ENCODE measurements at regions not wholly inside any gene's neighbourhood (a gene's known extent, or its start where the extent isn't known, plus 50 kb on each side); places are given as distances from the start of the nearest gene placed in this dataset.
A peak's percentile ranks its signal among the peaks of the same experiment; 100 is the strongest.
"Not testable (repeated sequence)": the region's sequence is repeated elsewhere in the genome, so short reads cannot be mapped to it uniquely, and the experiment has no call there.

DNA sequence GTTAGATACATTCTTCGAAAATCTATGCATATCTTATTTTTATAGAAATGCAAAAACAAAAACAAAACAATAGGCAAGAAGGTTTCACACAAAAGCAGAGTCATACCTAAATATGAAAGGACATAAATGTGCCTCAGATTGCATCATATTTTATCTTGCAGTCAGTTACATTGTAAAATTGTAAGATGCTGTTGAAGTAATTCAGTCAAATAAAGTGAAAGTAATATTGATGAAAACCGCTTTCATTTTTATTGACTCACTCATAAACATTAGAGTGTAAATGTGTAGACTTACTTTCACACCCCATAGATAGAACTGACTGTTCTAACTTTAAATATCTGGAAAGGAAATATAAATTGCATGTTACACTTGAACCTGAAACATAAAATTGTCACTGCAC lies 931.5 kb upstream of the NUDT12 start:
- no peak for DNase-seq

DNA sequence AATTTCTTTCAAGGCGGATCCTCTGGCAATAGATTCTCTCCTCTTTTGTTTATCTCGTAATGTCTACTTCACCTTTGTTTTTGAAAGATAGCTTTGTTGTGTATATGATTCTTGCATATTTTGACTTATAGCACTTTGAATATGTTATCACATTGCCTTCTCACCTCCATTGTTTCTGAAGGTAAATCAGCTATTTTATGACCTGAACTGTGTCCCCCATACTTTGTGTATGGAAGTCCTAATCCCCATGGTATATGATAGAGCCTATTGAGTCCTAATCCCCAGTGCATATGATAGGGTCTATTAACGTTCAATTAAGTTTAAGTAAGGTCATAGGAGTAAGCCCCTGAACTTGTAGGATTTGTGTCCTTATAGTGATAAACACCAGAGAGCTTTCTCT lies 910.2 kb upstream of the NUDT12 start:
- DNase-seq = no peak

DNA sequence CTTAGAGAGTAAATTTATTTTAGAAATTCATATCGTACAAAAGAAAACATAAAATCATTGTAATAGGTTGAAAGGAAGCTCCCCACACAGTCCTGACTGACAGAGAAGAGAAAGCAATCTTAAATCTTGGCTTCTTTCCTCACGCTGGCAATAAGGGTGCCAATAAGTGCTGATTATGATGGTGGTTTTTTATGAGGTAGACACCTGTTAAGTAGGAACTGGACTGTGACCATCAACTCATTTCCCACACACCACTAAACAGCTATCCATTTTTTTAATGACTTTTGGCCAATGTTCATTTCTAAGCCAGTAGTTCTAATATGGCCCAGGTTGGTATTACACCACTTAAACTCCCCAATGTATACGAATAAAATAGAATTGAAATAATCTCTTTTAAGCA lies 893.5 kb upstream of the NUDT12 start:
- DNase-seq = no peak

DNA sequence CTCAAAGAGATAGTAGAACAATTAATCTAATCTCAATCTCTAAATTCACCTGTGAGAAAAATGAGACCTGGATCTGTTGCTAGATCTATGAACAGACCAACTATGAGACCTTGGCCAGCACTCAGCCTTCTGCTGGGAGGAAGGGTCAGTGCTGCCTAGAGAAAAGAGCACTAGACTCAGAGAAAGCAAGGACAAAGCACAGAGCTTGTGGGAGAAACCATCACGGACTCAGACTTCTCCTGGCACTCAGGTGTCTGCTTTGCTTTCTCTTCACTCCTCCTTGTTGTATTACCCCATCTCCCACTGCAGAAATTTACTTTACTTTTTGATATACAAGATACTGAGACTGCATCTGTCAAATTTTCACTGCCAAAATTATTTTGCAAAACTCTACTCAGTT lies 890.0 kb upstream of the NUDT12 start:
- DNase-seq = no peak

DNA sequence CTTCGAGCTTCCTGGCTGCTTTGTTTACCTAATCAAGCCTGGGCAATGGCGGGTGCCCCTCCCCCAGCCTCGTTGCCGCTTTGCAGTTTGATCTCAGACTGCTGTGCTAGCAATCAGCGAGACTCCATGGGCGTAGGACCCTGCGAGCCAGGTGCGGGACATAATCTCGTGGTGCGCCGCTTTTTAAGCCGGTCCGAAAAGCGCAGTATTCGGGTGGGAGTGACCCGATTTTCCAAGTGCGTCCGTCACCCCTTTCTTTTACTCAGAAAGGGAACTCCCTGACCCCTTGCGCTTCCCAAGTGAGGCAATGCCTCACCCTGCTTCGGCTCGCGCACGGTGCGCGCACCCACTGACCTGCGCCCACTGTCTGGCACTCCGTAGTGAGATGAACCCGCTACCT lies 889.3 kb upstream of the NUDT12 start:
- DNase-seq = not testable (repeated sequence)

DNA sequence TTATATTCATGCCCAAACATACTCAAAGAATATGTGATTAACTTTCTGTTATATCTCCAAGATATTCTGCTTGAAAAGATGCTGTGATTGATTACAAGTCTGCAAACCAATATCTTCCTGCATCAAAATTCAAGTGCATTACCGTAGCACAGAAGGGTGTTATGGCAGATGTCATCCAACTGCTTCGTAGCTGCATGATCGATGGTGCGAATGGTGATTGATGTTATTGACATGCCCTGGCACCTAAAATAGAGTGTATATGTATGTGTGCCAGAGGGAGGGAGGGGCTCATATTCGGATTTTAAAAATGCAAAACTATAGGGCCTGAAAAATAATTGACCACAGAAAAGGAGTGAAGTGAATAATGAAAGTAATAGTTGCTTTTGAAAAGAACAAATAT lies 882.1 kb upstream of the NUDT12 start:
- DNase-seq = no peak

DNA sequence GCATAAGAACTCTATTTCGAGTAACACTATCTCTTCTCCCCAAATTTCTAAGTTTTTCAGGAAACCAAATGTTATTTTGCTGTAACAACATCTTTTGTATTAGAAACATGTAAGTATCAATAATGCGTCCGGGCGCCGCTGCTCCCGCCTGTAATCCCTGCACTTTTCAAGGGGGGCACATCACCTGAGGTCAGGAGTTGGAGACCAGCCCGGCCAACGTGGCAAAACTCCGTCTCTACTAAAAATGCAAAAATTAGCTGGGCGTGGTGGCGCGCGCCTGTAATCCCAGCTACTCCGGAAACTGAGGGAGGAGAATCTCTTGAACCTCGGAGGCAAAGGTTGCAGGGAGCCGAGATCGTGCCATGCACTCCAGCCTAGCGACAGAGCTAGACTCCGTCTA lies 881.1 kb upstream of the NUDT12 start:
- DNase-seq = no peak

DNA sequence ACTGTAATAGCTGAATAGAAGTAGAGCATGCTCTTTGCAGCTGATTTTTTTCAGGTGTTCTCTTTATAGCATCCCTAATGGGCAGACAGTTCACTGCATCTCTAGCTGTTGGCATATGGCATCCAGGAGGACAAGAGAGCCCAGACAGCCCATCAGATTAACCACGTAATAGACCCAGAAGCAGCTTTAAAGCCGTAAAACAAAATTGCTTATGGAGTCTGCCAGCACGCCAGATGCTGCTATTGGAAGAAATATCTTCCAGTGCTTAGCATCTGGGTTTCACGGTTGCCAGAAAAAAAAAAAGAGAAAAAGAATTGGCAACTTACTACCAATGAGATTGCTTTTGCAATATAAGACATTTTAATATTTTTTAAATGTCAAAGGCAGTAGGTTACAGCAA lies 869.4 kb upstream of the NUDT12 start:
- DNase-seq = peak; percentile 45 to 84 (median 67)

DNA sequence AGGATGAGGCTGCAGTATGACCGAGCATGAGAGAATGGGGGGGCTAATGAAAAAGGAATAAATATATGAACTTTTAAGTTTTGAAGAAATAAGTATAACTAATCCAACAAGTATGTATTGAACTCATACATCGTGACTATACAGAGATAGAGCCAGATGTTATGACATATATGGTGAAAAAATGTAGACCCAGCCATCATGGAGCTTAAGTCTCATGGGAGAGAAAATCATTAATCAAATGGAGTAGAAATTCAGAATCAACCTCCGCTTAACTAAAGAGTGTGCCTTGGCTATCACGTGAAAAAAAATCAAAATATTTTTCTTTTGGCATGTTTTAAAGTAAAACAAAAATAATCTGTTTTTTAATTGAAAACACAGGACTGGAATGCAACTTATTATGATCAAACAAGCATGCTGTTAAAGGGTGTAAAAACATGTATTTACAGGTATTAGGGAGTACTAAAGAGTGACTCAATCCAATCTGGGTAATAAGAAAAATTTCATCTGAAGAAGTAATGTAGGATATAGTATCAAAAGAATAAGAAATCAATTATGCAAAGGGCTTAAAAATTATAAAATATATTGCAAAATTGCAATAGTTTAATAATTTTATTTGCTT lies 868.5 kb upstream of the NUDT12 start:
- peak in 2 of 3 donors; percentile 20 to 47 for DNase-seq

DNA sequence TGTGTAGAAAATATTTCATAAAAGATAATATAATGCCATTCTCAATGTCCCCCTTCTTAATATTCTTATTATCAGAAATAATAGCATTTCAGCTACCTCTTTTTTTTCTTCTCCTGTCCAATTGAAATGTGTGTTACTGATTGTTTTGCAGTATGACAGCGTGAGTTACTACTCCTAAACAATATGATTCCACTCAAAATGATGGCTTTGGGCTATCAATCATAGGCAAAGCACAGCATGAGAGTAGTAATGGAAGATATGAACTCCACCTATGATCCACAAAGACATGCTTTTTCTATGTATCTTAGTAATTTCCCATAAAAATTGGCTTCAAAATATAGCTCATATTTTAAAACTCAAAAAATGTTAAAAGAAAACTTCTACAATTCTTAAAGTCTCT lies 867.3 kb upstream of the NUDT12 start:
- DNase-seq = no peak

DNA sequence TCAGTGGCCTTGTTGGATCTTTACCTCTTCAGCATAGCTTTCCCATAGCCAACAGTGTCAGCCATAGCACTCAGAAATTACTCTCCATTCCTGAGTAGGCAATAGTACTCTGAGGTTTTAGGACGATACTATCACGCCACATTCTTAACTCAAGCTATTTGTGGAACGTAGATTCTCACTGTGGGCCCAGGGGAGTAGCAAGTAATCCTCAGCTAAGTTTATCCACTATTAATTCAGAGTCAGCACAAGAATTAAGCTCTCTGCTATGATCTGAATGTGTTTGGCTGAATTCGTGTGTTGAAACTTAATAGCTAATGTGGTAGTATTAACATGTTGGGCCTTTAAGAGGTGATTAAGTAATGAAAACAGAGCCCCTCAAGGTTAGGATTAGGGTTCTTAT lies 858.8 kb upstream of the NUDT12 start:
- no peak for DNase-seq

DNA sequence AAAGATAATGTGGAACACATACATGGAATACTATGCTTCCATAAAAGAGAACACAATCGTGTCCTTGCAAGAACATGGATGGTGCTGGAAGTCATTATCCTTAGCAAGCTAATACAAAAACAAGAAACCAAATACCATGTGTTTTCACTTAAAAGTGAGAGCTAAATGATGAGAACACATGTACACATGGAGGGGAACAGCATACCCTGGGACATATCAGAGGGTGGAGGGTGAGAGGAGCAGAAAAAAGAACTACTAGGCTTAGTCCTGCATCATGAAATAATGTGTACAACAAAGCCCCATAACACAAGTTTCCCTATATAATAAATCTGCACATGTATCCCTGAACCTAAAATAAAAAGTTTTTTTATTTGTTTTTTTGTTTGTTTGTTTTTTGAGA lies 855.5 kb upstream of the NUDT12 start:
- DNase-seq = no peak

DNA sequence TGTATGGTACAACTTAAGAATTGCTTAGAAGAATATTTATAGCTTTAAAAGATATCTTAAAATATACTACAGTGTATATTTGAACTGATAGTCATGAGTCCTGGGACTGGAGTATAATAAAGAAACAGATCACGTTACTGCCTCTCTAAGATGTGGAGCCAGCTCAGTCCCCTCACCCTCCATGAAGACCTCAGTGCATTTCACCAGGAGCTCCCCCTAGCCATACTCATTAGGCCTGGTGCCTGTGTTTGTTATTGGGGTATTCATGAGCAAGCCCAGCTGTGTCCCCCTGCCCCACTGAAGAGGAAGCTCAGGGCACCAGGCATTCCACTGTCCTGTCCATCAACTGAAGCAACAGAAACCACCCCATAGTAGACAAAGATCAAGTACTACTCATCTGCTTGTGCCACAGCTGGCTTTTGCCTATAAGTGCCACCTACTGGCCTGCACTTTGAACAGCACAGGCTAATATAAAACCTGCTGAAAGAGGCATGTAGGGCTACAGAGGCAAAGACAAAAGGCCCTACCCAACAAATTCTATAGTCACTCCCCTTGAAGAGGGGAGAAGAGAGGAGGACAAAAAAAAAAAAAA lies 850.2 kb upstream of the NUDT12 start:
- DNase-seq = no peak

DNA sequence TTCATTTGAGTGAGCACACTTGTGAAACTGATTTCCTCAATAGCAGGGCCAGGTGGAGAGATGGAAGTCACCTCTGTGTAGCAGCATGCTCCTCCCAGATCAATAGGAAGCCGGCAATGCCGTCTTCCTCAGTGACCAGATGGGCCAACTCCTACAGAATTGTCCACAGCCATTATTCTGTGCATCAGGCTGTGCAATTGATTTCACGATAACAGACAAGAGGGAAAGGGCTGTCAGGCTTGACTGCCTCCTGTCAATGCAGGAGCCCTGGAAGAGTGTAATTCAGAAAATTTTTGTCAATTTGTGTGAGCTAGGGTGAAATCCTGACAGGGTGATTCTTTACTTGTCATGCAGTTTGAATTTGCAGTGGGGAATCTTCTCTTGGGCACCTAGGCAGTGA lies 838.4 kb upstream of the NUDT12 start:
- DNase-seq = no peak

DNA sequence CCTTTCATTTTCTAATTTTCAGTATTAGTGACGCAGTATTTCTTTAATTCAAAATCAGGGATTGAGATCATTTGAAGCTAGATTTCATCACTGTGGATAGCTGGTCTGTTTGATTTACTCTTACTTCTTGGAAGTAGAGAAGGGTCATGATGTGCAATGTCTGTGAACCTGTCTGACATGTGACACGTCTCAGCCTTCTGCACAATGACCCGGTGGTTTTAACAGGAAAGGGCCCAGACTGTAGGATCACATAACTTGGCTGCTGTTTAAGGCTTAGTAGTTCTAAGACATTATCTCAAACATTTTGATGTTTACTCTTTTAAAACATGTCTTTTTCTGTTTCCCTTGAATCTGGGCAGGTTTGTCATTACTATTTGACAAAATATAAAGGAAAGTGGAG lies 823.3 kb upstream of the NUDT12 start:
- DNase-seq = no peak

DNA sequence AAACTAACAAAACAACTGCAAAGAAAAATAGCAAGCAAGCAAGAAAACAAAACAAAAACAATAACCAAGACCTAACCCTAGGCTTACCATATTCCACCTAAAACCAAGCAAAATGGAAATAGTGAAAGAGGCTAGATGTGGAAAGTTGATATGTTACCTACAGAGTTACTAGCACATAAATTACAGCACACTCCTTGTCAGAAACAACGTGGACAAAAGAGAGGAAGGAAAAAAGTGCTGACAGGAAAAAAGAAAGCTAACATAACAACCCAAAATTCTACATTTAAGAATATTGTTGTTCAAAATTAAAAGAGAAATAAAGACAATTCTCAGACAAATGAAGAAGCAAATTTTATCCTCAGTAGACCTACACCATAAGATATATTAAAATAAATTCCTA lies 812.8 kb upstream of the NUDT12 start:
- DNase-seq = no peak

DNA sequence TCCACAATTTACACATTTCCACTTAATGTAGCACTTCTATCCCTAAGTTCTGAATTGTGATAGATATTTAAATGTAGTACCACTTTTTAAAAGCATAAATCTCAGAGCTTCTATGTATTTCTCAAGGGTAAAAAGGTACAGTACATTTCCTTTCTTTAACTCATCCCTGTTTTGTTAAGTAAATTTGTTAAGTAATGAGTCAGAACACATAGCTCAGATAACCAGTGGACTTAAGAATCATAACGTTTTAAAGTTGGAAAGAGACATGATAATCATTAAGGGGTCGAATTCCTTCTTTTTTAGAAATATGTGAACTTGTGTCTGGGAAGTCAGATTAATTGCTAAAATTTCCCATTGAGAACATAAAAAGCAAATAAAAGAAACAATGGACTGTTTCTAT lies 810.2 kb upstream of the NUDT12 start:
- DNase-seq = no peak

DNA sequence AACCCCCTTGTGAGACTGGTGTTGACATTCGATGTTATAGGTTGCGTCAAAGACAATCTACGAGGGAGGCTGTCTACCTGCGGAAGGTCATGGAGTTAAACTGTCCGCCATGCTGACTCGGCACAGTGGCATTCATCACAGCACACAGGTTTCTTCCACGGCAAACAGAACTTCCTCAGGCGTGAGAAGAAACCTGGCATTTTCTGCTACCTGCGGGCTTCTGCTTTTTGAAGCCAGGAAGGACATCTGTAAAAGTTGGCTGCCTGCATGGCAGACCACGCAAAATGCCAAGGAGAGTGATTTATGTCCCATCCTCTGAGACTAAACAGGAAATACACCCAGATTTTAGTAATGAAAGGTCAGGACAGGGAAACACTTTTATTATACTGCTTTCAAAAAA lies 809.8 kb upstream of the NUDT12 start:
- DNase-seq = no peak

DNA sequence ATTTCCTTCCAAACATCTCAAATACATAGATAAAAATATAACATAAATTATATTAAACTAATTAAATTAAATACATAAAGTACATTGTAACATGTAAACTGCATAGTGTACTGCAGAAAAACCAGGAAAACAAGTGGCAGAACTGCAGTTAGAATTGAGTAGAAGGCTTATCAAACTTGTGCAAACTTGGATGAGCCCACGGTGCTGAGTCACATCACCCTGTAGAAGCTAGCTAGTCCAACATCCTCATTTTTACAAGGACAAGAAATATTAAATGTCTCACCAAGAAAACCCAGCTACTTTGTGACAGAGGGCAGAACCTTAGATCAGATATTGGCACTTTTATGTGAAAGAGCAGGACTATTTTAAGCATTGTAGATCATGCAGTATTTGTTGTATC lies 807.9 kb upstream of the NUDT12 start:
- DNase-seq = no peak

DNA sequence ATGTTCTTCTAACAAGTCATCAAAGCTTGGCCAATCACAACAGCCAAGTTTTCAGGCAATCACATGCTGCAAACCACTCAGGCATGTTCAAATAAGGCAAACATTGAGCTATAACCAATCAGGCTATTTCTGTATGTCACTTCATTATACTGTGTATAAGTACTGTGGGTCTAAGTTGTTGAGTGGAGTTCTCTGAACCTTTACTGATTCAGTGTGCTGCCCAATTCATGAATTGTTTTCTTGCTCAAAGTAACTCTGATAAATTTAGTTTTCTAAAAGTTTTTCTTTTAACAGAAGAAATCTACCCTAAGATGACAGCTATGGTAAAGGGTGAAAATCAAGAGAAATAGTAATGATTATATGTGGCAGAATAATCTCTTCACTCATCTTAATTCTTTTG lies 805.4 kb upstream of the NUDT12 start:
- no peak for DNase-seq

DNA sequence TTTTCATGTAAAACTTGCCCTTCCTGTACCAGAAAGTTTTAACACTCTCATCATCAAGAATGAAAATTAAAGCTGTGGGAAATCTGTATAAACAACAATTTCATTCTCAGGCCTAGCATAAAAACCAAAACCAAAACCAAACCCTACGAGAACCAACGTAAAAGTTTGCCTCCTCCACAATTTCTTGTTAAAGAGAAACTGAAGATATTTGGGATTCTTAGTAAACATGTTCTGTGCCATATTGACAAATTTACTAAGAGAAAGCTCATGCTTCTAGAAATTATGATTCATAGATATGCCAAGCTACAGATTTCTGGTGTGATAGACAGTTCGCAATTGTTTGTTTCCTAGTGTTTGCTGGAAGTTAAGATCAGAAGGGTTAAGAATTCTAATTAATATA lies 801.0 kb upstream of the NUDT12 start:
- no peak for DNase-seq

DNA sequence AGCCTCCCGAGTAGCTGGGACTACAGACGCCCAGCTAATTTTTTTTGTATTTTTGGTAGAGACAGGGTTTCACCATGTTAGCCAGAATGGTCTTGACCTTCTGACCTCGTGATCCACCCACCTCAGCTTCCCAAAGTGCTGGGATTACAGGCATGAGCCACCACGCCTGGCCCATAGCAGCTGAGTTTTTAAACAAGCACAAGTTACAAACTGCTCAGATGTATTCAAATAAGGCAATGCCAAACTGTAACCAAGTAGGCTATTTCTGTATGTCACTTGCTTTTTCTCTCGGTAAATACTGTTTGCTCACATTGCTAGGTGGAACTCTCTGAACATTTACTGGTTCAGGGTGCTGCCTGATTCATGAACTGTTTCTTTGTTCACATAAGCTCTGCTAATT lies 799.3 kb upstream of the NUDT12 start:
- no peak for DNase-seq

DNA sequence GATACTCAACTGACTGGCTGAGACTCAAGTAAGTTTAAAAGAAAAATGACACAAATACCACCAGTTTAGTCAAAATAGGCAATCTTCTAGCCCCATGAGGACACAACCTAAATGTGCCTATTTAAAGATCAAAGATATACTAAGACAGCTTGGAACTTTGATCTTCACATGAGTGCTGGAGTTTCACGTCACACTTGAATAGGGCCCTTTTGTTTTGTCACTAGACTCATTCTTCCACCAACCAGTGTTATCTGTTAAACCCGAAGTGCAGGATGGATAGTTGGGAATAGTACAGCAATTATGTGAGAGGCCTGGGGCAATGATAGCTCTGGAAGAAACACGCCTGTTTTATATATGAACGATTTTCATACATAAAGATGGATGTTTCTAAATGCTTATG lies 792.8 kb upstream of the NUDT12 start:
- no peak for DNase-seq

DNA sequence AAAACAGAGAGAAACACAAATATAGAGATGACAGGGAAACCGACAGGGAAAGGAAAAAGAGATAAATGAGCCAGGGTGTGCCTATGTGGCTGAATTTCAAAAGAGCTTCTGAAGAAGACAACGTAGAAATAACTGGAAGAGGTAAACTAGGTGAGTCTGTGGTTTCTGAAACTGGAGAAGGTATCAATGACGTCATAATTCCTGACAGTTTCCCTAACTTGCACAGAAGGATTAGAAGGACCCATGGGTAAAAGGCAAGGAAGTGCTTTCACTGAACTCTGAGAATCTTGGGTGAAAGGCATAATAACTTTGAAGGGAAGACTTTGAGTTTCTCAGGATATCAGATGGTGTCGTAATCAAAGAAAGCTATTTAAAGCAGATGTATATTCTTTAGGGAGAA lies 790.8 kb upstream of the NUDT12 start:
- peak in 2 of 3 donors; percentile 8 to 22 for DNase-seq

DNA sequence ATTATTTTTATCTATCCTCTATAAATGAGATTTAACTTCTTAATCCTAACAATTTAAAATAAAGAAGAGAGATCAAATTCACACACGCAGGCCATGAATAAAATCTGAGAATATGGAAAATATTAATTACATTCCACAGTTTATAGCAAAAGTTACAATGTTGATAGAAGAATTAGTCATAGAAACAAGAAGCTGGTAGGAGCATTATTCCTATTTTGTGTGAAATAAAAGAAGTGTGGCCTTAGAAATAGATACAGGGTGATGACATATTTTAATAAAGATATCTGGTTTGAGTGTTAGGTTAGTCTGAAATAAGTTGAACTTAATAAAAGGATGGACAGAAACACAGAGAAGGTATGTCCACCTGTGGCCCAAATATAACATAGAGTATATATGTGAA lies 790.4 kb upstream of the NUDT12 start:
- no peak for DNase-seq
